ENCODE measurements at regions not wholly inside any gene's neighbourhood (a gene's known extent, or its start where the extent isn't known, plus 50 kb on each side); places are given as distances from the start of the nearest gene placed in this dataset.

DNA sequence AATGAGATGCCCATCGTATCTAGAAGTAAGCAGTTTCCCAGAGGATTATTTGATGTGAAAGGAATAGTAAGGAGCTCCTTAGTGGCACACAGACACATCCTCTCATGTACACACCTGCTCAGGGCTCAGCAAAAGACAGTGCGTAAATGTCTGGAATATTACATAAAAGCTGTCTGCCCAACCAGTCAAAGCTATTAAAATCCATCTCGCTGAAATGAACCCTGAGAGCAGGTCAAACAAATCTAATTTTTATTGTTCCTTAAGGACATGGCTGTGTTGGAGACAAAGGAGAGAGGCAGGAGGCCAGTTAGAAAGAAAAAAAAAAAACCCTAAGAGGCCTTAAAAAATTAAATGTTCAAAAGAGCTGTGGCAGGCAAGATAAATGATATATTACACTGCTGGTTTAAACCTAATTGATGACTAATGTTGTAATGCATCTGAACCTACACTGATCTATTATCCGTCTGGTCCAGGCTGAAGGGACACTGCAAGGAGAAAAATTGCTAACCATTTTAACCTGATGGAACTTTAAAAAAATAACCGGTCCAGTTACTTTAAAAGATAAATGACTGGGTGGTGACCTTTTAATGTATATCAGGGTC lies 58.5 kb upstream of the FGGY start:
- TF ChIP-seq KLF16 (IDR thresholded peaks at IDR 0.05): no peak
- TF ChIP-seq, protein P1, sequence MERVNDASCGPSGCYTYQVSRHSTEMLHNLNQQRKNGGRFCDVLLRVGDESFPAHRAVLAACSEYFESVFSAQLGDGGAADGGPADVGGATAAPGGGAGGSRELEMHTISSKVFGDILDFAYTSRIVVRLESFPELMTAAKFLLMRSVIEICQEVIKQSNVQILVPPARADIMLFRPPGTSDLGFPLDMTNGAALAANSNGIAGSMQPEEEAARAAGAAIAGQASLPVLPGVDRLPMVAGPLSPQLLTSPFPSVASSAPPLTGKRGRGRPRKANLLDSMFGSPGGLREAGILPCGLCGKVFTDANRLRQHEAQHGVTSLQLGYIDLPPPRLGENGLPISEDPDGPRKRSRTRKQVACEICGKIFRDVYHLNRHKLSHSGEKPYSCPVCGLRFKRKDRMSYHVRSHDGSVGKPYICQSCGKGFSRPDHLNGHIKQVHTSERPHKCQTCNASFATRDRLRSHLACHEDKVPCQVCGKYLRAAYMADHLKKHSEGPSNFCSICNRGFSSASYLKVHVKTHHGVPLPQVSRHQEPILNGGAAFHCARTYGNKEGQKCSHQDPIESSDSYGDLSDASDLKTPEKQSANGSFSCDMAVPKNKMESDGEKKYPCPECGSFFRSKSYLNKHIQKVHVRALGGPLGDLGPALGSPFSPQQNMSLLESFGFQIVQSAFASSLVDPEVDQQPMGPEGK (CRISPR knock-in tag; IDR thresholded peaks at IDR 0.05; ENCODE audit: borderline replicate concordance): no peak
- TF ChIP-seq, protein P2, sequence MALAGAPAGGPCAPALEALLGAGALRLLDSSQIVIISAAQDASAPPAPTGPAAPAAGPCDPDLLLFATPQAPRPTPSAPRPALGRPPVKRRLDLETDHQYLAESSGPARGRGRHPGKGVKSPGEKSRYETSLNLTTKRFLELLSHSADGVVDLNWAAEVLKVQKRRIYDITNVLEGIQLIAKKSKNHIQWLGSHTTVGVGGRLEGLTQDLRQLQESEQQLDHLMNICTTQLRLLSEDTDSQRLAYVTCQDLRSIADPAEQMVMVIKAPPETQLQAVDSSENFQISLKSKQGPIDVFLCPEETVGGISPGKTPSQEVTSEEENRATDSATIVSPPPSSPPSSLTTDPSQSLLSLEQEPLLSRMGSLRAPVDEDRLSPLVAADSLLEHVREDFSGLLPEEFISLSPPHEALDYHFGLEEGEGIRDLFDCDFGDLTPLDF (CRISPR knock-in tag; IDR thresholded peaks at IDR 0.05): no peak
- no peak for TF ChIP-seq EZH2 (IDR thresholded peaks at IDR 0.05; ENCODE audit: borderline replicate concordance, low read depth, low read length)
- no peak for TF ChIP-seq ZNF347 (CRISPR knock-in tag; IDR thresholded peaks at IDR 0.05; ENCODE audit: low read depth)
- no peak for TF ChIP-seq FOXM1 (IDR thresholded peaks at IDR 0.05; ENCODE audit: low read depth)
- TF ChIP-seq FOXM1 (CRISPR knock-in tag; IDR thresholded peaks at IDR 0.05; ENCODE audit: low read depth): no peak
- no peak for TF ChIP-seq POLR2AphosphoS5 (IDR thresholded peaks at IDR 0.05; ENCODE audit: control insufficient read depth, insufficient read depth, low read depth, low read length)
- no peak for TF ChIP-seq ZNF134 (CRISPR knock-in tag; conservative IDR thresholded peaks at IDR 0.05)
- TF ChIP-seq BHLHE40 (IDR thresholded peaks at IDR 0.05; ENCODE audit: low read length): no peak
- TF ChIP-seq RCOR1 (IDR thresholded peaks at IDR 0.05; ENCODE audit: borderline replicate concordance in 1 of 2, low read depth in 2 of 2, low read length in 2 of 2): no peak
- TF ChIP-seq CBX5 (IDR thresholded peaks at IDR 0.05; ENCODE audit: borderline replicate concordance, low read depth): no peak
